HEK293 (cell line): ENCODE measurements at regions not wholly inside any gene's neighbourhood (a gene's known extent, or its start where the extent isn't known, plus 50 kb on each side); places are given as distances from the start of the nearest gene placed in this dataset.

Experiments
- CTCF ChIA-PET: fragments of 350-600 bp; formaldehyde crosslinking; extraction: SDS; loops from one replicate; lab custom pipeline; 2021; ENCODE audit warnings: antibody characterized with exemption; lab: Yijun Ruan, JAX
- POLR2A ChIA-PET: fragments of 300-600 bp; formaldehyde crosslinking; extraction: SDS; loops from one replicate; lab custom pipeline; 2020; ENCODE audit warnings: antibody characterized with exemption, inconsistent platforms; lab: Yijun Ruan, JAX
- H3K27ac ChIP-seq: fragments of 200-500 bp; sonication (Bioruptor generic); 2 replicates; pipeline ENCODE4 v1.5.1; 2014; ENCODE audit warnings: low read depth, low read length, control low read depth, inconsistent platforms; ENCODE audit errors: extremely low read depth
- H3K36me3 ChIP-seq, 2 experiments: fragments of 200-500 bp in 1 of 2; sonication (Bioruptor generic) in 1 of 2; 1 replicate in 1 of 2; 2 replicates in 1 of 2; pipeline ENCODE4 v1.5.1; 2014 to 2017; ENCODE audit warnings: inconsistent platforms in 2 of 2, low read length in 2 of 2; ENCODE audit not compliant: control insufficient read depth in 2 of 2, insufficient read depth in 1 of 2
- H3K4me1 ChIP-seq: fragments of 200-500 bp; sonication (Bioruptor generic); 2 replicates; pipeline ENCODE4 v1.5.1; 2014; ENCODE audit warnings: mild to moderate bottlenecking, low read length, inconsistent platforms; ENCODE audit not compliant: control insufficient read depth, insufficient read depth
- H3K4me3 ChIP-seq: 2 replicates; pipeline ENCODE4 v1.5.1; 2011; ENCODE audit warnings: low read depth, mild to moderate bottlenecking, control low read depth, low read length, moderate library complexity
- H3K9me3 ChIP-seq: fragments of 200-500 bp; sonication (Bioruptor generic); 2 replicates; pipeline ENCODE4 v1.5.1; 2014; ENCODE audit warnings: low read depth, low read length, inconsistent platforms; ENCODE audit not compliant: control insufficient read depth, insufficient read depth
- EGR2 ChIP-seq: fragments of 450-650 bp; formaldehyde crosslinking; IDR thresholded peaks from 2 replicates; pipeline ENCODE4 v1.5.1; 2016; ENCODE audit warnings: low read depth, missing biosample characterization, missing genetic modification characterization
- GLI2 ChIP-seq: fragments of 450-650 bp; formaldehyde crosslinking; IDR thresholded peaks from 2 replicates; pipeline ENCODE4; 2017; ENCODE audit warnings: missing biosample characterization, missing genetic modification characterization, low read depth, borderline replicate concordance
- MYNN ChIP-seq: fragments of 450-650 bp; formaldehyde crosslinking; IDR thresholded peaks from 2 replicates; pipeline ENCODE4 v1.5.1; 2016; ENCODE audit warnings: missing biosample characterization, missing genetic modification characterization, borderline replicate concordance
- MZF1 ChIP-seq: fragments of 450-650 bp; formaldehyde crosslinking; IDR thresholded peaks from 2 replicates; pipeline ENCODE4 v1.5.1; 2017; ENCODE audit warnings: missing biosample characterization, missing genetic modification characterization, borderline replicate concordance
- REST ChIP-seq: fragments of 450-650 bp; formaldehyde crosslinking; IDR thresholded peaks from 2 replicates; pipeline ENCODE4 v1.5.1; 2016; ENCODE audit warnings: missing biosample characterization, missing genetic modification characterization
- TSHZ1 ChIP-seq: fragments of 450-650 bp; formaldehyde crosslinking; IDR thresholded peaks from 2 replicates; pipeline ENCODE4 v1.5.1; 2016; ENCODE audit warnings: missing biosample characterization, missing genetic modification characterization, borderline replicate concordance
- WT1 ChIP-seq: fragments of 450-650 bp; formaldehyde crosslinking; IDR thresholded peaks from 2 replicates; pipeline ENCODE4 v1.5.1; 2016; ENCODE audit warnings: missing biosample characterization, missing genetic modification characterization
- ZBTB20 ChIP-seq: fragments of 450-650 bp; formaldehyde crosslinking; IDR thresholded peaks from 2 replicates; pipeline ENCODE4 v1.5.1; 2016; ENCODE audit warnings: missing biosample characterization, missing genetic modification characterization
- ZBTB26 ChIP-seq: fragments of 450-650 bp; formaldehyde crosslinking; optimal IDR thresholded peaks from 2 replicates; pipeline ENCODE3; 2016; ENCODE audit warnings: missing biosample characterization, mild to moderate bottlenecking, missing genetic modification characterization
- ZNF10 ChIP-seq: fragments of 450-650 bp; formaldehyde crosslinking; IDR thresholded peaks from 2 replicates; pipeline ENCODE4 v1.5.1; 2017; ENCODE audit warnings: missing biosample characterization, missing genetic modification characterization
- ZNF155 ChIP-seq: fragments of 450-650 bp; formaldehyde crosslinking; IDR thresholded peaks from 2 replicates; pipeline ENCODE4 v1.5.1; 2016; ENCODE audit warnings: missing biosample characterization, missing genetic modification characterization
- ZNF169 ChIP-seq: fragments of 450-650 bp; formaldehyde crosslinking; IDR thresholded peaks from 2 replicates; pipeline ENCODE4 v1.5.1; 2016; ENCODE audit warnings: missing biosample characterization, missing genetic modification characterization
- ZNF24 ChIP-seq: fragments of 450-650 bp; formaldehyde crosslinking; IDR thresholded peaks from 2 replicates; pipeline ENCODE4 v1.5.1; 2016; ENCODE audit warnings: missing biosample characterization, missing genetic modification characterization
- ZNF404 ChIP-seq: fragments of 450-650 bp; formaldehyde crosslinking; IDR thresholded peaks from 2 replicates; pipeline ENCODE4 v1.5.1; 2017; ENCODE audit warnings: missing biosample characterization, missing genetic modification characterization
- ZNF423 ChIP-seq: fragments of 450-650 bp; formaldehyde crosslinking; IDR thresholded peaks from 2 replicates; pipeline ENCODE4 v1.5.1; 2016; ENCODE audit warnings: missing biosample characterization, missing genetic modification characterization
- ZNF549 ChIP-seq: fragments of 450-650 bp; IDR thresholded peaks from 2 replicates; pipeline ENCODE4 v1.5.1; 2018; ENCODE audit warnings: missing biosample characterization, missing genetic modification characterization, mild to moderate bottlenecking, inconsistent platforms, moderate library complexity
- ZNF561 ChIP-seq: fragments of 450-650 bp; IDR thresholded peaks from 2 replicates; pipeline ENCODE4 v1.5.1; 2018; ENCODE audit warnings: missing biosample characterization, missing genetic modification characterization, borderline replicate concordance
- ZNF571 ChIP-seq: fragments of 450-650 bp; formaldehyde crosslinking; IDR thresholded peaks from 2 replicates; pipeline ENCODE4 v1.5.0; 2017; ENCODE audit warnings: missing biosample characterization, missing genetic modification characterization
- ZNF585B ChIP-seq: fragments of 450-650 bp; formaldehyde crosslinking; IDR thresholded peaks from 2 replicates; pipeline ENCODE4 v1.5.1; 2016; ENCODE audit warnings: missing biosample characterization, missing genetic modification characterization
- ZNF658 ChIP-seq: fragments of 450-650 bp; formaldehyde crosslinking; IDR thresholded peaks from 2 replicates; pipeline ENCODE4; 2016; ENCODE audit warnings: missing biosample characterization, missing genetic modification characterization
- ZNF664 ChIP-seq: fragments of 450-650 bp; formaldehyde crosslinking; IDR thresholded peaks from 2 replicates; pipeline ENCODE4 v1.5.1; 2016; ENCODE audit warnings: missing biosample characterization, missing genetic modification characterization
- ZNF843 ChIP-seq: fragments of 450-650 bp; formaldehyde crosslinking; IDR thresholded peaks from 2 replicates; pipeline ENCODE4 v1.5.1; 2016; ENCODE audit warnings: missing biosample characterization, missing genetic modification characterization
- TF ChIP-seq, protein P1 (sequence below): fragments of 450-650 bp; formaldehyde crosslinking; IDR thresholded peaks from 2 replicates; pipeline ENCODE4; 2016; ENCODE audit warnings: missing biosample characterization, missing genetic modification characterization
- TF ChIP-seq, protein P2 (sequence below): fragments of 450-650 bp; formaldehyde crosslinking; IDR thresholded peaks from 2 replicates; pipeline ENCODE4 v1.5.1; 2016; ENCODE audit warnings: missing biosample characterization, missing genetic modification characterization

GRCh38 chr20:18992418-18992817, 178.8 kb downstream of the SCP2D1 start:
- POLR2A ChIA-PET, result no interaction called here

DNA sequence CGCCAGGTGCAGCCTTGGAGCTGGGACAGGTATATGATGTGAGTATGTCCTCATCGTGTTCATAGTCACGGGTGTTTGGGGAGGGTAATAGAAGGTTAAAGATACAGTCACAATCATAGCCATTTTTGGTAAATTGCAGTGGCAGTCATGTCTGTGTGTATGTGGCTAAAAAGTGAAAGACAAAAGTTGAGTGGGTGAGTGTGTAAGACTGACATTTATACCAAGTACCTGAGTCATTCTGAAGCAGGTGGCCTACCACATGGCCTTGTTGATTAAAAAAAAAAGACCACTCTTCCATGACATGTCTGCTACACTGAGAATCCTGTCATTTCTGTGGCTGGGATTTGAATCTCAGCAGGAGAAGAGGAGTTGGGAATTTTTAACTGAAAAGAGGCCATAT, 181.9 kb downstream of the SCP2D1 start:
- TF ChIP-seq ZNF658 (tag by site-specific recombination) (no peak), ZNF843 (tag by site-specific recombination) (no peak), ZNF585B (tag by site-specific recombination) (no peak), ZNF549 (tag by site-specific recombination) (no peak), ZNF169 (tag by site-specific recombination) (no peak), MZF1 (no peak)
- H3K4me3 ChIP-seq, result no peak overlapping the region
- ChIA-PET CTCF (no interaction called here), POLR2A (no interaction called here)
- no peaks in the 10 kb centered on the region for H3K9me3 ChIP-seq
- no peak overlapping the region for H3K27ac ChIP-seq
- H3K4me1 ChIP-seq, result no peaks in the 10 kb centered on the region
- H3K36me3 ChIP-seq, result no peaks in the 10 kb centered on the region

More at GRCh38 chr20:18992418-18992817, 178.8 kb downstream of the SCP2D1 start:
- H3K27ac ChIP-seq, result no peak overlapping the region
- TF ChIP-seq REST (tag by site-specific recombination) (no peak), ZNF10 (no peak), ZNF561 (tag by site-specific recombination) (no peak), ZNF664 (no peak), ZNF571 (tag by site-specific recombination) (no peak), EGR2 (no peak), GLI2 (no peak), WT1 (tag by site-specific recombination) (no peak), ZBTB20 (tag by site-specific recombination) (no peak)
- TF ChIP-seq, protein P1, sequence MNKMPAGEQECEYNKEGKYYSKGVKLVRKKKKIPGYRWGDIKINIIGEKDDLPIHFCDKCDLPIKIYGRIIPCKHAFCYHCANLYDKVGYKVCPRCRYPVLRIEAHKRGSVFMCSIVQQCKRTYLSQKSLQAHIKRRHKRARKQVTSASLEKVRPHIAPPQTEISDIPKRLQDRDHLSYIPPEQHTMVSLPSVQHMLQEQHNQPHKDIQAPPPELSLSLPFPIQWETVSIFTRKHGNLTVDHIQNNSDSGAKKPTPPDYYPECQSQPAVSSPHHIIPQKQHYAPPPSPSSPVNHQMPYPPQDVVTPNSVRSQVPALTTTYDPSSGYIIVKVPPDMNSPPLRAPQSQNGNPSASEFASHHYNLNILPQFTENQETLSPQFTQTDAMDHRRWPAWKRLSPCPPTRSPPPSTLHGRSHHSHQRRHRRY (tag by site-specific recombination), result no peak
- TF ChIP-seq, protein P2, sequence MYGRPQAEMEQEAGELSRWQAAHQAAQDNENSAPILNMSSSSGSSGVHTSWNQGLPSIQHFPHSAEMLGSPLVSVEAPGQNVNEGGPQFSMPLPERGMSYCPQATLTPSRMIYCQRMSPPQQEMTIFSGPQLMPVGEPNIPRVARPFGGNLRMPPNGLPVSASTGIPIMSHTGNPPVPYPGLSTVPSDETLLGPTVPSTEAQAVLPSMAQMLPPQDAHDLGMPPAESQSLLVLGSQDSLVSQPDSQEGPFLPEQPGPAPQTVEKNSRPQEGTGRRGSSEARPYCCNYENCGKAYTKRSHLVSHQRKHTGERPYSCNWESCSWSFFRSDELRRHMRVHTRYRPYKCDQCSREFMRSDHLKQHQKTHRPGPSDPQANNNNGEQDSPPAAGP, result no peak
- TF ChIP-seq, all 188 proteins: peak for 0
- Histone ChIP-seq H3K4me1 (no peaks in the 10 kb centered on the region), H3K36me3 (no peaks in the 10 kb centered on the region), H3K9me3 (no peaks in the 10 kb centered on the region), H3K4me3 (no peak overlapping the region)
- CTCF ChIA-PET, result interaction anchor here (0.8 kb wide), 1 partner anchor 80 kb away, joined by 4 read pairs; no protein-coding TSS in a partner anchor

- Histone ChIP-seq H3K4me1 (no peaks in the 10 kb centered on the region), H3K9me3 (no peaks in the 10 kb centered on the region), H3K36me3 (no peaks in the 10 kb centered on the region), H3K27ac (no peak overlapping the region), H3K4me3 (no peak overlapping the region)
- ChIA-PET POLR2A (no interaction called here), CTCF (interaction anchor here (0.6 kb wide), 1 partner anchor 327 kb away, joined by 3 read pairs; no protein-coding TSS in a partner anchor)
- no peak for TF ChIP-seq ZBTB26 (tag by site-specific recombination)
- no peak for TF ChIP-seq MYNN (tag by site-specific recombination)
- no peak for TF ChIP-seq TSHZ1 (tag by site-specific recombination)
- no peak for TF ChIP-seq ZNF24 (tag by site-specific recombination)
- TF ChIP-seq ZNF155 (tag by site-specific recombination), result no peak
- no peak for TF ChIP-seq ZNF423
- TF ChIP-seq ZNF404 (tag by site-specific recombination), result no peak
These were observed 185.5 kb downstream of the SCP2D1 start for GRCh38 chr20:18999086-18999485.
